Fibroblast of skin of right biceps (primary cell): ENCODE measurements at regions not wholly inside any gene's neighbourhood (a gene's known extent, or its start where the extent isn't known, plus 50 kb on each side); places are given as distances from the start of the nearest gene placed in this dataset.

ENCODE experiments used
- DNase-seq: peaks from one replicate; pipeline ENCODE4 v3.0.0-alpha.2; 2013

GRCh38 chr14:71834284-71835204, 97.7 kb upstream of the RGS6 start:
- no peak for DNase-seq

DNA sequence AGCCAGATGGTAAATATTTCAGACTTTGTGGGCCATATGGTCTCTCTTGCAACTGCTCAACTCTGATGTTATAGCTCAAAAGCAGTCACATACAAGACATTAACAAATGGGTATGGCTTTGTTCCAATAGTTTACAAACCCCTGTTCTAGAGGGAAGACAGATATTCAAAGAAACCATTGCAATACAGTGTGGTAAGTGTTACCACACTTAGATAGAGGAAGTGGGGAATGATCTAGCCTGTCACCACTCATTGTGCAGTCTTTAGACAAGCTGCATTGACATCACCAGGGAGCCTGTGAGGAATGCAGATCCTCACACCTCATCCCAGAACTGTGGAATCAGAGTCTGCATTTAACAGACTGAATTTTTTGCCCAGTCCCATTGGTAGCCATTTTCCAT, 80.0 kb upstream of the RGS6 start:
- DNase-seq: peak; percentile 59

DNA sequence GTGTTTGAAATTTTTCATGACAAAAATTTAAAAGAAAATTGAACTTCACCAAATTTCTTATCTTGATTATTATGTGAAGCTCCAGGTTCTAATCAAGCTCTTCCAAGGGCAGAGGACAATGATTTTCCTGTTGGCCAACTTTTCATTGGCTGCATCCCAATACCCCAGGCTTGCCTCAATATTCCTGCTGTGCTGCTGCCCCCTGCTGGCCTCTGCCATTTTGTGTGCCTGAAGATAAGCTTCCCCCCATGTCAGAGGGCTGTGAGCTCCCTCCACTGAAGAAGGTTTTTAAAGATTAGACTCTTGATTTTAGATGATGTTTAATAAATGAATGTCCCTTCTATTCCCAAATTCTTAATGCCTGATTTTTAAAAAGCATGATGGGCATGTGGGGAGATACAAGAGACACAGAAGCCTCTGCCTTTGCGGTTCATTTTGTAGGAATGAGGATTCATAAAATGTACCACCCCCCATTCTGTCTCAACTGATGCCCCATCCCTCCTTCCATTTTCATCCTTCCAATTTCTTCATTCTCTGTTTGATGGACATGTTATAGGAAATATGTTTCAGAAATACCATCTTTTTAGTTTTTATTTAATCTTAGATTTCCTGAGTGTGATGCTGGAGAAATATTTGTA, 76.7 kb upstream of the RGS6 start:
- peak; percentile 67 for DNase-seq

DNA sequence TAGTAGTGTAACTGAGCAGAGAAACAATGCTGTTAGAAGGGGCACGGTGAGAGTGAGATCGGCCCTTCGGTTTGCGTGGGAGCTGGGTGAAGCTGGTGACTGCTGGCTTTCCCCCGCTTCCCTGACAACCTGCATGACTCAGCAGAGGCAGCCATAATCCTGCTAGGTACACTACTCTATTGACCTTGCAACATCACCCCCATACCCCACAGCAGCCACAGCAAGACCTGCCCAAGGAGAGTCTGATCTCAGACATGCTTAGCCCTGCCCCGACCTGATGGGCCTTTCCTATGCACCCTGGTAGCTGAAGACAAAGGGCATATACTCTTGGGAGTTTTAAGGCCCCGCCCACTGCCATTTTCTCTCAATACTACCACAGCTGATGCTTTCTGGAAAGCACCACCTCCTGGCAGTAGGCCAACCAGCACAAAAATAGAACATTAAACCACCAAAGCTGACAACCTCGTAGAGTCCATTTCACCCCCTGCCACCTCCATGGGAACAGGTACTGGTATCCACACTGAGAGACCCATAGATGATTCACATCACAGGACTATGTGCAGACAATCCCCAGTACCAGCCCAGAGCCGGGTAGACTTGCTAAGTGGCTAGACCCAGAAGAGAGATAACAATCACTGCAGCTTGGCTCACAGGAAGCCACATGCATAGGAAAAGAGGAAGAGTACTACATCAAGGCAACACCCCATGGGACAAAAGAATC, 75.9 kb upstream of the RGS6 start:
- no peak for DNase-seq

DNA sequence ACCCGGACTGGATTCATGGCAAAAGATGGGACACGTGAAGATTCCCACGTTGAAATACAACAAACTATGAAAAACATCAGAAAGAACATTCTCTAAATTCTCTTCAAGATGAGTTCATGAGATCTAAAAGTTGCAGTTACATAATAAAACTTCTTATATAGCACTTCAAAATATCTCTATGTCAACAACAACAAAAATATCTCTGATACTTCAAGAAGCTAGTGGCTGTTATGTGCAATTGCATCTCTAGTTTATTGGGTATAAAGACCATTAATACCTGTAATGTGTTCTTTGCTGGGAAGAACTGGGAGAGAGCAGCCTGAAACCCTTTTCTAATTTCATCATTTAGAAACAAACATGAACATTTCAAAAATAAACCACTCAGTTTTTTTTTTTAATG, 69.2 kb upstream of the RGS6 start:
- DNase-seq: no peak

DNA sequence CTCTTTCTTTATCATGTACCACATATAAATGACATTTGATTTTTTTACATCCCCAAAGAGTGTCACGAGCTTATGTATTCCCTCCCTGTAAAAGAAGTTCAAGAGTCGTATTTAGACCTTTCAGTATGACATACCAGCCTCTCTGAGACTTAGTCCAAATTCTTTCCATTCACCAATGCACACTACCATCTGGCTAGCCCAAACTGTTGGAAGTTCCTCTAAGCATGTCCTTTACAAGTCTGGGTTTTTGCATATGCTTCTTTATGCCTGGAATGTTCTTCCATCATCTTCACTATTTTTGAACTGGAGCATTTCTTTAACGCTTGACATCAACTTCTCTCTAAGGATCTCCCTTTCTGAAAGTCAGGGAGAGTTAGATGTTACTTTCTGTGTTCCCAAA, 68.5 kb upstream of the RGS6 start:
- no peak for DNase-seq
